NK-92 treated with Interleukin-12 subunit alpha and Interleukin-12 subunit beta, amount 100 ng/mL, for 24 hours (cell line): ENCODE measurements at regions not wholly inside any gene's neighbourhood (a gene's known extent, or its start where the extent isn't known, plus 50 kb on each side); places are given as distances from the start of the nearest gene placed in this dataset.

Experiments used
- DNase-seq: peaks from one replicate; lab custom pipeline; 2025; lab: John Stamatoyannopoulos, UW

- DNase-seq: no peak
Measured at GRCh38 chr6:138714493-138714892, 59.1 kb upstream of the CCDC28A start.

- DNase-seq: no peak
Measured at GRCh38 chr6:138716013-138716412, 57.6 kb upstream of the CCDC28A start.

GRCh38 chr6:138716971-138717665 is 56.5 kb upstream of the CCDC28A start:
- no peak for DNase-seq

- no peak for DNase-seq
Measured at GRCh38 chr6:138719011-138719635, 54.4 kb upstream of the CCDC28A start.

- DNase-seq: no peak
Measured at GRCh38 chr6:138719744-138720143, 53.8 kb upstream of the CCDC28A start.

- no peak for DNase-seq
Measured at GRCh38 chr6:138722425-138723371, 50.9 kb upstream of the CCDC28A start.
